HCT116 (cell line): ENCODE measurements at regions not wholly inside any gene's neighbourhood (a gene's known extent, or its start where the extent isn't known, plus 50 kb on each side); places are given as distances from the start of the nearest gene placed in this dataset.

Experiments
- ATAC-seq: fragments of 200-7000 bp; cut with Tn5 transposase; 2 replicates; pipeline ENCODE4 v1.9.1; 2020; ENCODE audit warnings: mild to moderate bottlenecking, moderate library complexity
- BruUV-seq: library from RNA; stranded (reverse); fragments of 400-500 nt; replicated peaks from 2 replicates; lab custom pipeline; 2021; lab: Mats Ljungman, UMichigan
- CTCF ChIA-PET: fragments of 300-600 bp; sonication (Branson Sonifier 250); formaldehyde crosslinking; loops from one replicate; lab custom pipeline; 2021; ENCODE audit warnings: antibody characterized with exemption; lab: Charles Lee
- POLR2A ChIA-PET: fragments of 300-600, 350-600 bp; sonication (Branson Sonifier 250); formaldehyde crosslinking; loops from one replicate; lab custom pipeline; 2021; ENCODE audit warnings: antibody characterized with exemption; lab: Charles Lee
- RAD21 ChIA-PET, 2 experiments: fragments of 300-600 bp; sonication (Branson Sonifier 250); formaldehyde crosslinking; loops; one replicate each; lab custom pipeline; 2023; ENCODE audit warnings: low total read pairs in 2 of 2; ENCODE audit not compliant: uncharacterized antibody in 2 of 2, unreplicated experiment in 2 of 2, low non-redundant PET in 1 of 2; lab: Charles Lee
- DNase-seq: peaks from one replicate; pipeline ENCODE4 v3.0.0-alpha.2; 2010; ENCODE audit warnings: low read depth, low spot score
- H2AFZ ChIP-seq: fragments of 200-600 bp; shearing (Covaris generic), sonication (generic); 2 replicates; pipeline ENCODE4 v1.6.1; 2017; ENCODE audit warnings: low read depth, mixed run types, mixed read lengths, antibody characterized with exemption, low read length; ENCODE audit not compliant: poor library complexity, severe bottlenecking
- H3K27ac ChIP-seq: 2 replicates; pipeline ENCODE4 v1.5.1; 2012; ENCODE audit warnings: low read depth, low read length
- H3K27me3 ChIP-seq: fragments of 200-600 bp; sonication (generic); 2 replicates; pipeline ENCODE4 v1.6.1; 2016; ENCODE audit warnings: mixed run types, low read length, mixed read lengths; ENCODE audit not compliant: insufficient read depth
- H3K36me3 ChIP-seq, 2 experiments: fragments of 200-500 bp in 1 of 2; fragments of 200-600 bp in 1 of 2; sonication (Bioruptor generic) in 1 of 2; sonication (generic) in 1 of 2; 2 replicates each; pipeline versions ENCODE4 v1.5.1 to v1.6.1; 2014 to 2016; ENCODE audit warnings: low read length in 2 of 2, inconsistent platforms in 1 of 2, mixed read lengths in 1 of 2, mixed run types in 1 of 2; ENCODE audit not compliant: insufficient read depth in 2 of 2, control insufficient read depth in 1 of 2
- H3K4me1 ChIP-seq, 2 experiments: fragments of 200-600 bp in 1 of 2; sonication (generic) in 1 of 2; 2 replicates each; pipeline versions ENCODE4 v1.5.1 to v1.6.1; 2012 to 2017; ENCODE audit warnings: low read length in 2 of 2, inconsistent platforms in 1 of 2, mild to moderate bottlenecking in 1 of 2, mixed read lengths in 1 of 2, mixed run types in 1 of 2, moderate library complexity in 1 of 2; ENCODE audit not compliant: insufficient read depth in 2 of 2, control insufficient read depth in 1 of 2
- H3K4me2 ChIP-seq: fragments of 200-600 bp; sonication (generic); 2 replicates; pipeline ENCODE4 v1.6.1; 2017; ENCODE audit warnings: mixed run types, low read length, mixed read lengths
- H3K4me3 ChIP-seq, 2 experiments: fragments of 200-600 bp in 1 of 2; sonication (generic) in 1 of 2; replicated peaks in 1 of 2; 2 replicates each; pipeline ENCODE4 v1.5.1; 2011 to 2016; ENCODE audit warnings: low read length in 2 of 2, control low read depth in 1 of 2, low read depth in 1 of 2, mild to moderate bottlenecking in 1 of 2, mixed read lengths in 1 of 2, mixed run types in 1 of 2
- H3K79me2 ChIP-seq: fragments of 200-600 bp; sonication (generic); 2 replicates; pipeline ENCODE4 v1.6.1; 2017; ENCODE audit warnings: mild to moderate bottlenecking, mixed run types, low read length, moderate library complexity, mixed read lengths; ENCODE audit not compliant: insufficient read depth
- H3K9ac ChIP-seq: fragments of 200-600 bp; sonication (generic); 2 replicates; pipeline ENCODE4 v1.6.1; 2016; ENCODE audit warnings: low read length, mixed read lengths
- H3K9me2 ChIP-seq: fragments of 200-600 bp; sonication (generic), shearing (Covaris generic); 2 replicates; pipeline ENCODE4 v1.6.1; 2017; ENCODE audit warnings: mixed run types, mild to moderate bottlenecking, moderate library complexity; ENCODE audit not compliant: insufficient read depth
- H3K9me3 ChIP-seq, 2 experiments: fragments of 200-500 bp in 1 of 2; fragments of 200-600 bp in 1 of 2; sonication (Bioruptor generic) in 1 of 2; sonication (generic) in 1 of 2; 2 replicates each; pipeline ENCODE4 v1.6.1; 2014 to 2017; ENCODE audit warnings: low read length in 2 of 2, mixed read lengths in 2 of 2, inconsistent platforms in 1 of 2, low read depth in 1 of 2, mild to moderate bottlenecking in 1 of 2, mixed run types in 1 of 2, moderate library complexity in 1 of 2; ENCODE audit not compliant: control insufficient read depth in 1 of 2, insufficient read depth in 1 of 2
- H4K20me1 ChIP-seq: fragments of 200-600 bp; sonication (generic), shearing (Covaris generic); 2 replicates; pipeline ENCODE4 v1.6.1; 2017; ENCODE audit warnings: mixed run types, mild to moderate bottlenecking, moderate library complexity; ENCODE audit not compliant: insufficient read depth
- CBX3 ChIP-seq: IDR thresholded peaks from 2 replicates; pipeline ENCODE4 v1.6.1; 2012; ENCODE audit warnings: low read depth
- CEBPB ChIP-seq: IDR thresholded peaks from 2 replicates; pipeline ENCODE4 v1.6.1; 2012; ENCODE audit warnings: low read depth
- EGR1 ChIP-seq: IDR thresholded peaks from 2 replicates; pipeline ENCODE4 v1.6.1; 2012; ENCODE audit warnings: low read depth
- EZH2phosphoT487 ChIP-seq: fragments of 200-600 bp; IDR thresholded peaks from 2 replicates; pipeline ENCODE4 v1.6.1; 2018; ENCODE audit warnings: antibody characterized with exemption, borderline replicate concordance
- FOSL1 ChIP-seq: IDR thresholded peaks from 2 replicates; pipeline ENCODE4 v1.6.1; 2012; ENCODE audit warnings: low read depth
- JUND ChIP-seq: IDR thresholded peaks from 2 replicates; pipeline ENCODE4 v1.6.1; 2012
- POLR2A ChIP-seq: IDR thresholded peaks from 2 replicates; pipeline ENCODE4 v1.7.0; 2011; ENCODE audit warnings: borderline replicate concordance; ENCODE audit not compliant: insufficient read depth, insufficient read length; ENCODE audit errors: extremely low read depth
- SRF ChIP-seq: IDR thresholded peaks from 2 replicates; pipeline ENCODE4 v1.6.1; 2012; ENCODE audit warnings: low read depth
- YY1 ChIP-seq: IDR thresholded peaks from 2 replicates; pipeline ENCODE4 v1.6.1; 2011; ENCODE audit warnings: low read length, low read depth, moderate library complexity, mild to moderate bottlenecking; ENCODE audit not compliant: insufficient replicate concordance; ENCODE audit errors: extremely low read depth
- intact Hi-C: fragments of 100-400 bp; cut with micrococcal nuclease; formaldehyde crosslinking; loops from 2 replicates; pipeline ENCODE4 v1.10.0; 2022
- TF ChIP-seq, protein P1 (sequence below): IDR thresholded peaks from 2 replicates; pipeline ENCODE4 v1.6.1; 2012
- TF ChIP-seq, protein P2 (sequence below), 3 experiments: fragments of 200-600 bp in 1 of 3; sonication (generic) in 1 of 3; IDR thresholded peaks in 2 of 3; conservative IDR thresholded peaks in 1 of 3; 2 replicates each; pipeline ENCODE4 v1.5.1; 2012 to 2017; ENCODE audit warnings: low read depth in 2 of 3, low read length in 2 of 3, antibody characterized with exemption in 1 of 3, borderline replicate concordance in 1 of 3, control low read depth in 1 of 3, mild to moderate bottlenecking in 1 of 3, mixed read lengths in 1 of 3, mixed run types in 1 of 3, moderate library complexity in 1 of 3; ENCODE audit not compliant: insufficient read depth in 1 of 3

DNA sequence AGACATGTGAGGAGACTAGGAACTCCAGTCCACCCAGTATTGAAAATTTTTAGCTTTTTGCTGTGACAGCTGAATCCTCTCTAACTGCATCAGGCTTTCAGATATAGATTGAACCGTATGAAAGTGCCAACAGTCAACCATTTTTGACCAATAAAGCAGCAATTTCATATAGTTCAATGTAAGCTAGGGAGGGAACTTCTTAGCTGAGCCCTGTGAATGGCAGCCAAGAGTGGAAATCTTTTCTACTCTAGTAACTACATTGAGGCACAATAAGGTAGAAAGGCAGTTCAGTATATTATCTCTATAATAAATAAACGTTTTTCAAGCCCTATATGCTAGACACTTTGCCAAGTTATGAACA lies 96.3 kb upstream of the TANK start:
- ChIA-PET CTCF (interaction anchor here (0.6 to 1.6 kb wide), 28 partner anchors 10 to 954 kb away, joined by 3 to 13 read pairs (median 4); no protein-coding TSS in a partner anchor), RAD21 (interaction anchor here (0.8 to 1.1 kb wide), 3 partner anchors 60 to 740 kb away, joined by 3 to 5 read pairs (median 4); no protein-coding TSS in a partner anchor)
- Histone ChIP-seq H3K27ac (no peak overlapping the region), H3K4me2 (peak overlapping the region; percentile 51), H4K20me1 (no peaks in the 10 kb centered on the region), H2AFZ (peak overlapping the region; percentile 99), H3K9me2 (no peaks in the 10 kb centered on the region), H3K9me3 (no peaks in the 10 kb centered on the region), H3K9ac (no peak overlapping the region), H3K79me2 (no peaks in the 10 kb centered on the region)
- ATAC-seq (peak; percentile 74), DNase-seq (no peak)
- no TSS peak for BruUV-seq
- TF ChIP-seq EZH2phosphoT487 (no peak), CBX3 (no peak), FOSL1 (no peak), CEBPB (no peak), EGR1 (no peak), YY1 (no peak), POLR2A (no peak), SRF (no peak), JUND (no peak)
- TF ChIP-seq, protein P1, sequence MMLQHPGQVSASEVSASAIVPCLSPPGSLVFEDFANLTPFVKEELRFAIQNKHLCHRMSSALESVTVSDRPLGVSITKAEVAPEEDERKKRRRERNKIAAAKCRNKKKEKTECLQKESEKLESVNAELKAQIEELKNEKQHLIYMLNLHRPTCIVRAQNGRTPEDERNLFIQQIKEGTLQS = no peak
- TF ChIP-seq, protein P2, sequence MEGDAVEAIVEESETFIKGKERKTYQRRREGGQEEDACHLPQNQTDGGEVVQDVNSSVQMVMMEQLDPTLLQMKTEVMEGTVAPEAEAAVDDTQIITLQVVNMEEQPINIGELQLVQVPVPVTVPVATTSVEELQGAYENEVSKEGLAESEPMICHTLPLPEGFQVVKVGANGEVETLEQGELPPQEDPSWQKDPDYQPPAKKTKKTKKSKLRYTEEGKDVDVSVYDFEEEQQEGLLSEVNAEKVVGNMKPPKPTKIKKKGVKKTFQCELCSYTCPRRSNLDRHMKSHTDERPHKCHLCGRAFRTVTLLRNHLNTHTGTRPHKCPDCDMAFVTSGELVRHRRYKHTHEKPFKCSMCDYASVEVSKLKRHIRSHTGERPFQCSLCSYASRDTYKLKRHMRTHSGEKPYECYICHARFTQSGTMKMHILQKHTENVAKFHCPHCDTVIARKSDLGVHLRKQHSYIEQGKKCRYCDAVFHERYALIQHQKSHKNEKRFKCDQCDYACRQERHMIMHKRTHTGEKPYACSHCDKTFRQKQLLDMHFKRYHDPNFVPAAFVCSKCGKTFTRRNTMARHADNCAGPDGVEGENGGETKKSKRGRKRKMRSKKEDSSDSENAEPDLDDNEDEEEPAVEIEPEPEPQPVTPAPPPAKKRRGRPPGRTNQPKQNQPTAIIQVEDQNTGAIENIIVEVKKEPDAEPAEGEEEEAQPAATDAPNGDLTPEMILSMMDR (IDR thresholded peaks at IDR 0.05 in 2 of 3, conservative IDR thresholded peaks at IDR 0.05 in 1 of 3; ENCODE audit: borderline replicate concordance in 1 of 3, insufficient read depth in 1 of 3, low read depth in 2 of 3, low read length in 2 of 3) = no peak
- TF ChIP-seq, all 23 proteins: peak for 0
- peaks cover 0 to 9% of the 10 kb centered on the region in 2 experiments; a peak in 3 of 4 replicates for H3K4me1 ChIP-seq
- no peaks in the 10 kb centered on the region for H3K36me3 ChIP-seq
- intact Hi-C loops = loop anchor here (2.0 to 5.0 kb wide), 2 partner anchors 208 to 953 kb away; no protein-coding TSS in a partner anchor
- POLR2A ChIA-PET = interaction anchor here (0.8 kb wide), 2 partner anchors 25 to 822 kb away, joined by 3 read pairs; no protein-coding TSS in a partner anchor
- H3K4me3 ChIP-seq = no peak overlapping the region
- no peaks in the 10 kb centered on the region for H3K27me3 ChIP-seq
